ENCODE measurements at regions not wholly inside any gene's neighbourhood (a gene's known extent, or its start where the extent isn't known, plus 50 kb on each side); places are given as distances from the start of the nearest gene placed in this dataset.

DNA sequence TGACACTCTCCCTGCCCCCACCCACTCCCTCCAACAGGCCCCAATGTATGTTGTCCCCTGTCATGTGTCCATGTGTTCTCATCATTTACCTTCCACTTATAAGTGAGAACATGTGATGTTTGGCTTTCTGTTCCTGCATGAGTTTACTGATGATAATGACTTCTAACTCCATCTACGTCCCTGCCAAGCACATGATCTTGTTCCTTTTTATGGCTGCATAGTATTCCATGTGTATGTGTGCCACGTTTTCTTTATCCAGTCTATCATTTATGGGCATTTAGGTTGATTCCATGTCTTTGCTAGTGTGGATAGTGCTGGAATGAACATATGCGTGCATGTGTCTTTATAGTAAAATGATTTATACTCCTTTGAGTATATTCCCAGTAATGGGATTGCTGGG is 100.0 kb upstream of the LHX5 start:
- H3K4me1 ChIP-seq = no peaks in the 10 kb centered on the region
- no peak for FAIRE-seq
- H3K27ac ChIP-seq = no peak overlapping the region
- POLR2A ChIA-PET = no interaction called here
- no peaks in the 10 kb centered on the region for H3K9me3 ChIP-seq
- TF ChIP-seq CHD4 (IDR thresholded peaks at IDR 0.05; ENCODE audit: borderline replicate concordance) = no peak
- no peak for TF ChIP-seq FOSB (CRISPR knock-in tag; IDR thresholded peaks at IDR 0.05)
- TF ChIP-seq, protein P1, sequence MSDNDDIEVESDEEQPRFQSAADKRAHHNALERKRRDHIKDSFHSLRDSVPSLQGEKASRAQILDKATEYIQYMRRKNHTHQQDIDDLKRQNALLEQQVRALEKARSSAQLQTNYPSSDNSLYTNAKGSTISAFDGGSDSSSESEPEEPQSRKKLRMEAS (IDR thresholded peaks at IDR 0.05) = no peak
- no peak for TF ChIP-seq MAFK (IDR thresholded peaks at IDR 0.05; ENCODE audit: partially characterized antibody)
- TF ChIP-seq HOXB13 (CRISPR knock-in tag; IDR thresholded peaks at IDR 0.05; ENCODE audit: low read depth) = no peak
- TF ChIP-seq CEBPB (IDR thresholded peaks at IDR 0.05) = no peak
- TF ChIP-seq CBX8 (IDR thresholded peaks at IDR 0.05) = no peak
- no peak for TF ChIP-seq ZC3H11A (IDR thresholded peaks at IDR 0.05)
- TF ChIP-seq BHLHE40 (IDR thresholded peaks at IDR 0.05; ENCODE audit: low read depth, low read length) = no peak
- no peak for TF ChIP-seq ZNF302 (CRISPR knock-in tag; IDR thresholded peaks at IDR 0.05)
- no peak for TF ChIP-seq POLR2AphosphoS2 (conservative IDR thresholded peaks at IDR 0.05; ENCODE audit: low read length)
- TF ChIP-seq NR3C1 (IDR thresholded peaks at IDR 0.05) = no peak
- no peak for TF ChIP-seq RNF2 (IDR thresholded peaks at IDR 0.05; ENCODE audit: borderline replicate concordance, low read depth)
- no peak for TF ChIP-seq HOXA7 (CRISPR knock-in tag; IDR thresholded peaks at IDR 0.05)
- WGBS (ENCODE audit: missing lambda C conversion rate) = 22% methylated on average over 3 of the region's 3 CpGs
- H3K4me3 ChIP-seq = no peak overlapping the region
- ATAC-seq = no peak
- no peak overlapping the region for H3K4me2 ChIP-seq
- CTCF ChIA-PET = no interaction called here
- no peak for DNase-seq (ENCODE audit: low read depth in 1 of 2, low spot score in 1 of 2)

DNA sequence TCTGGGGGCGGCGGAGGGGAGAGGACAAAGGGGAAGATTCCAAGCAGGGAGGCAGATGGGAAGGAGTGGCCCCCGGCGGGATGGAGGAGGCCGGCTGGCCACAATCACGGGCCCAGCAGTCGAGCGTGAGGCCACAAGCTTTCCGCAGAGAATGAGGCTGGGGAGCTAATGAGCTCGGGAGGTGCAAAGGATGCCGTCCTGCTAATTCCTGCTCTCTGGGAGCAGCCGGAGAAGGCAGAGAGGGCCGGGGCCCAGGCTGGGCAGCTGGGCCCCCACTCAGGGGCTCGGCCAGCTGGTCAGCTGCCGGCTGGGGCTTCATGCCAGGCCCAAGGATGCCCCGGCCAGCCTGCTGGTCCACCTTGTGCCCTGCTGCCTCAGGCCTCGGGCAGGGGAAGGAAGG is 98.1 kb upstream of the LHX5 start:
- ChIA-PET CTCF (interaction anchor here (1.0 kb wide), 1 partner anchor 12 kb away, joined by 4 read pairs; no protein-coding TSS in a partner anchor), POLR2A (no interaction called here)
- TF ChIP-seq HEYL (CRISPR knock-in tag; IDR thresholded peaks at IDR 0.05) (no peak), CHD2 (IDR thresholded peaks at IDR 0.05; ENCODE audit: low read length, partially characterized antibody) (no peak), RARB (CRISPR knock-in tag; IDR thresholded peaks at IDR 0.05) (no peak), FOXS1 (CRISPR knock-in tag; IDR thresholded peaks at IDR 0.05) (no peak), FOSB (CRISPR knock-in tag; IDR thresholded peaks at IDR 0.05) (no peak), HOXA7 (CRISPR knock-in tag; IDR thresholded peaks at IDR 0.05) (no peak), SREBF2 (IDR thresholded peaks at IDR 0.05) (no peak), NR3C1 (IDR thresholded peaks at IDR 0.05) (no peak), RCOR1 (IDR thresholded peaks at IDR 0.05; ENCODE audit: low read depth, low read length) (no peak), ZFP36 (IDR thresholded peaks at IDR 0.05; ENCODE audit: borderline replicate concordance, partially characterized antibody) (no peak), SMC3 (IDR thresholded peaks at IDR 0.05) (no peak), CBX8 (IDR thresholded peaks at IDR 0.05) (no peak), POLR2AphosphoS2 (conservative IDR thresholded peaks at IDR 0.05; ENCODE audit: low read length) (no peak), KDM1A (IDR thresholded peaks at IDR 0.05; ENCODE audit: low read depth) (no peak), EHMT2 (IDR thresholded peaks at IDR 0.05; ENCODE audit: low read depth) (no peak), CBX2 (IDR thresholded peaks at IDR 0.05; ENCODE audit: borderline replicate concordance, low read depth) (no peak)
- TF ChIP-seq, protein P2, sequence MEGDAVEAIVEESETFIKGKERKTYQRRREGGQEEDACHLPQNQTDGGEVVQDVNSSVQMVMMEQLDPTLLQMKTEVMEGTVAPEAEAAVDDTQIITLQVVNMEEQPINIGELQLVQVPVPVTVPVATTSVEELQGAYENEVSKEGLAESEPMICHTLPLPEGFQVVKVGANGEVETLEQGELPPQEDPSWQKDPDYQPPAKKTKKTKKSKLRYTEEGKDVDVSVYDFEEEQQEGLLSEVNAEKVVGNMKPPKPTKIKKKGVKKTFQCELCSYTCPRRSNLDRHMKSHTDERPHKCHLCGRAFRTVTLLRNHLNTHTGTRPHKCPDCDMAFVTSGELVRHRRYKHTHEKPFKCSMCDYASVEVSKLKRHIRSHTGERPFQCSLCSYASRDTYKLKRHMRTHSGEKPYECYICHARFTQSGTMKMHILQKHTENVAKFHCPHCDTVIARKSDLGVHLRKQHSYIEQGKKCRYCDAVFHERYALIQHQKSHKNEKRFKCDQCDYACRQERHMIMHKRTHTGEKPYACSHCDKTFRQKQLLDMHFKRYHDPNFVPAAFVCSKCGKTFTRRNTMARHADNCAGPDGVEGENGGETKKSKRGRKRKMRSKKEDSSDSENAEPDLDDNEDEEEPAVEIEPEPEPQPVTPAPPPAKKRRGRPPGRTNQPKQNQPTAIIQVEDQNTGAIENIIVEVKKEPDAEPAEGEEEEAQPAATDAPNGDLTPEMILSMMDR (IDR thresholded peaks at IDR 0.05) = no peak
- TF ChIP-seq, protein P3, sequence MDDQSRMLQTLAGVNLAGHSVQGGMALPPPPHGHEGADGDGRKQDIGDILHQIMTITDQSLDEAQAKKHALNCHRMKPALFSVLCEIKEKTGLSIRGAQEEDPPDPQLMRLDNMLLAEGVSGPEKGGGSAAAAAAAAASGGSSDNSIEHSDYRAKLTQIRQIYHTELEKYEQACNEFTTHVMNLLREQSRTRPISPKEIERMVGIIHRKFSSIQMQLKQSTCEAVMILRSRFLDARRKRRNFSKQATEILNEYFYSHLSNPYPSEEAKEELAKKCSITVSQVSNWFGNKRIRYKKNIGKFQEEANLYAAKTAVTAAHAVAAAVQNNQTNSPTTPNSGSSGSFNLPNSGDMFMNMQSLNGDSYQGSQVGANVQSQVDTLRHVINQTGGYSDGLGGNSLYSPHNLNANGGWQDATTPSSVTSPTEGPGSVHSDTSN (IDR thresholded peaks at IDR 0.05) = no peak
- H3K27ac ChIP-seq = no peak overlapping the region
- H3K4me2 ChIP-seq = no peak overlapping the region
- no peaks in the 10 kb centered on the region for H3K4me1 ChIP-seq
- no peak; a peak in 1 of 6 replicates for ATAC-seq
- H3K4me3 ChIP-seq = no peak overlapping the region
- FAIRE-seq = no peak
- 35% methylated on average over 13 of the region's 17 CpGs for WGBS (ENCODE audit: missing lambda C conversion rate)
- DNase-seq (ENCODE audit: low read depth in 1 of 2, low spot score in 1 of 2) = no peak
- no peaks in the 10 kb centered on the region for H3K9me3 ChIP-seq
